ENCODE measurements at regions not wholly inside any gene's neighbourhood (a gene's known extent, or its start where the extent isn't known, plus 50 kb on each side); places are given as distances from the start of the nearest gene placed in this dataset.

DNA sequence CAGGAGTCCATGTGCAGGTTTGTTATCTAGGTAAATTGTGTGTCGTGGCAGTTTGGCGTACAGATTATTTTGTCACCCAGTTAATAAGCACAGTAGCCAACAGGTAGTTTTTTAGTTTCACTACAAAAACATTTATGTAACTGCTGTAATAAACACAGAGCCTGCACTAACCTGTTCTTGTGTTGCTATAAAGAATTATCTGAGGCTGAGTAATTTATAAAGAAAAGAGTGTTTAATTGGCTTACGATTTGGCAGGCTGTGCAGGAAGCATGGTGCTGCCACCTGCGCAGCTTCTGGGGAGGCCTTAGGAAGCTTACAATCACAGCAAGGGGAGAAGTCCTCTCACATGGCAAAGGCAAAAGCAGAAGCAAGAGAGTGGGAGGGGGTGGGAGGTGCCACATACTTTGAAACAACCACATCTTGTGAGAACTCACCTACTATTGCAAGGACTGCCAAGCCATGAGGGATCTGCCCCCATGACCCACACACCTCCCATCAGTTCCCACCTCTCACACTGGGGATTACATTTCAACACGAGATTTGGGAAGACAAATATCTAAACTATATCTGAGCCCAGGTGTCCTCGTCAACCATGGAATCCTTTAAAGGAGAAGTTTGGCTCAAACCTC is 266.4 kb upstream of the GRIP1 start:
- TF ChIP-seq POLR2A (IDR thresholded peaks at IDR 0.05) (no peak), CTCF (IDR thresholded peaks at IDR 0.05) (no peak)

All from testis (tissue), 2 donors.